Kidney (tissue), 13 donors: ENCODE measurements at regions not wholly inside any gene's neighbourhood (a gene's known extent, or its start where the extent isn't known, plus 50 kb on each side); places are given as distances from the start of the nearest gene placed in this dataset.

Experiments used
- DNase-seq, 5 donors: peaks; one replicate each; pipeline ENCODE4 v3.0.0-alpha.2; 2013 to 2020
- FAIRE-seq: peaks from 2 replicates; lab custom pipeline; 2012; peaks lifted over from hg19 to GRCh38; lab: Jason Lieb, UNC
- H3K27ac ChIP-seq, 2 donors: one replicate each; pipeline ENCODE4 v1.7.0; 2013; ENCODE audit warnings: low read depth in 2 of 2, low read length in 2 of 2, inconsistent platforms in 1 of 2
- H3K27me3 ChIP-seq: one replicate; pipeline ENCODE4 v1.7.1; 2013; ENCODE audit warnings: low read length, inconsistent platforms; ENCODE audit not compliant: control insufficient read depth, insufficient read depth
- H3K36me3 ChIP-seq, 3 donors: one replicate each; pipeline versions ENCODE4 v1.7.0 to v1.7.1; 2013; ENCODE audit warnings: low read length in 3 of 3, control low read depth in 1 of 3, inconsistent platforms in 1 of 3; ENCODE audit not compliant: insufficient read depth in 3 of 3, control insufficient read depth in 2 of 3
- H3K4me1 ChIP-seq, 3 donors: one replicate each; pipeline versions ENCODE4 v1.7.0 to v1.7.1; 2013; ENCODE audit warnings: low read length in 3 of 3, inconsistent platforms in 1 of 3, low read depth in 1 of 3; ENCODE audit not compliant: control insufficient read depth in 2 of 3, insufficient read depth in 2 of 3
- H3K4me3 ChIP-seq, 3 donors: one replicate each; pipeline versions ENCODE4 v1.7.0 to v1.8.1; 2013; ENCODE audit warnings: low read length in 3 of 3, control low read depth in 1 of 3, inconsistent platforms in 1 of 3
- H3K9ac ChIP-seq, 3 donors: one replicate each; pipeline versions ENCODE4 v1.7.0 to v1.7.1; 2013; ENCODE audit warnings: low read length in 3 of 3, control low read depth in 1 of 3, inconsistent platforms in 1 of 3
- H3K9me3 ChIP-seq, 3 donors: one replicate each; pipeline versions ENCODE4 v1.7.0 to v1.7.1; 2013; ENCODE audit warnings: low read length in 3 of 3, control low read depth in 1 of 3, inconsistent platforms in 1 of 3; ENCODE audit not compliant: control insufficient read depth in 2 of 3, insufficient read depth in 1 of 3
- intact Hi-C: fragments of 100-400 bp; cut with DNase I; formaldehyde crosslinking; loops from one replicate; pipeline ENCODE4 v1.11.1; 2022
- TF ChIP-seq, protein P1 (sequence below): IDR thresholded peaks from 3 replicates; pipeline ENCODE4 v1.5.1; 2012; ENCODE audit warnings: mild to moderate bottlenecking, moderate library complexity, borderline replicate concordance; ENCODE audit not compliant: insufficient read depth; ENCODE audit errors: extremely low read depth
- donor health status: control.
- donor health status: control.
- donor health status: control.
- donor health status: control.
- donor health status: control.
- donor health status: DM: yes; HTN: yes; CAD: no.
- donor health status: Normal renal cell carcinoma (clear cell type).

DNA sequence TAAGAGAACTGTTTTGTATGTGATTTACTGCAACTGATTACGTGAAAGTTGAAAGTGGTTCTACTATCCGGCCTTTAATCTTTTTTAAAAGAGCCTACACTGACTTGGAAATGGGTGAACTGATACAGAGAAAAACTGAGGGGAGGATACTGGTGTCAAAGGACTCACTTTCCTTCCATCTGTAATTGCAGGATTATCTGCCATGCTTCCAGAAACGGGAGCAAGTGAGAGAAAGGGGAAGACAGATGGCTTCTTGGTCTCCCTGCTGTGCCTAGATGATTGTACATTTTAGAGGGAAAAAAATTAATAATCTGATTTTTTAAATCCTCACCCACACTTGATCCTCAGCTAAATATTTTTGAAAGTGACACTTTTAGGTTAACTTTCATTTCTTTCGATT, 88.3 kb upstream of the GRID2 start:
- no peaks in the 10 kb centered on the region for H3K27me3 ChIP-seq
- intact Hi-C loops = no loop called here
- H3K9ac ChIP-seq = no peak overlapping the region
- FAIRE-seq (no peak), DNase-seq (no peak)
- no peaks in the 10 kb centered on the region for H3K4me1 ChIP-seq
- no peaks in the 10 kb centered on the region for H3K36me3 ChIP-seq
- TF ChIP-seq, protein P1, sequence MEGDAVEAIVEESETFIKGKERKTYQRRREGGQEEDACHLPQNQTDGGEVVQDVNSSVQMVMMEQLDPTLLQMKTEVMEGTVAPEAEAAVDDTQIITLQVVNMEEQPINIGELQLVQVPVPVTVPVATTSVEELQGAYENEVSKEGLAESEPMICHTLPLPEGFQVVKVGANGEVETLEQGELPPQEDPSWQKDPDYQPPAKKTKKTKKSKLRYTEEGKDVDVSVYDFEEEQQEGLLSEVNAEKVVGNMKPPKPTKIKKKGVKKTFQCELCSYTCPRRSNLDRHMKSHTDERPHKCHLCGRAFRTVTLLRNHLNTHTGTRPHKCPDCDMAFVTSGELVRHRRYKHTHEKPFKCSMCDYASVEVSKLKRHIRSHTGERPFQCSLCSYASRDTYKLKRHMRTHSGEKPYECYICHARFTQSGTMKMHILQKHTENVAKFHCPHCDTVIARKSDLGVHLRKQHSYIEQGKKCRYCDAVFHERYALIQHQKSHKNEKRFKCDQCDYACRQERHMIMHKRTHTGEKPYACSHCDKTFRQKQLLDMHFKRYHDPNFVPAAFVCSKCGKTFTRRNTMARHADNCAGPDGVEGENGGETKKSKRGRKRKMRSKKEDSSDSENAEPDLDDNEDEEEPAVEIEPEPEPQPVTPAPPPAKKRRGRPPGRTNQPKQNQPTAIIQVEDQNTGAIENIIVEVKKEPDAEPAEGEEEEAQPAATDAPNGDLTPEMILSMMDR = no peak
- no peak overlapping the region for H3K27ac ChIP-seq
- H3K9me3 ChIP-seq = peaks cover 0 to 5% (median 0%) of the 10 kb centered on the region in 3 donors
- H3K4me3 ChIP-seq = no peak overlapping the region

GRCh38 chr4:92231511-92231910, 72.3 kb upstream of the GRID2 start:
- Histone ChIP-seq H3K9me3 (no peaks in the 10 kb centered on the region), H3K4me1 (no peaks in the 10 kb centered on the region), H3K4me3 (no peak overlapping the region), H3K9ac (no peak overlapping the region), H3K27me3 (no peaks in the 10 kb centered on the region), H3K36me3 (no peaks in the 10 kb centered on the region), H3K27ac (no peak overlapping the region)
- FAIRE-seq (no peak), DNase-seq (no peak)
- TF ChIP-seq, protein P1 = no peak
- intact Hi-C loops = no loop called here

- intact Hi-C loops = no loop called here
- FAIRE-seq (no peak), DNase-seq (no peak)
- Histone ChIP-seq H3K27ac (no peak overlapping the region), H3K4me1 (no peaks in the 10 kb centered on the region), H3K36me3 (no peaks in the 10 kb centered on the region), H3K9ac (no peak overlapping the region), H3K9me3 (no peaks in the 10 kb centered on the region), H3K27me3 (no peaks in the 10 kb centered on the region), H3K4me3 (no peak overlapping the region)
- TF ChIP-seq, protein P1 = no peak
These were observed 71.2 kb upstream of the GRID2 start for GRCh38 chr4:92232566-92232965.
